PC-9 (cell line): ENCODE measurements at regions not wholly inside any gene's neighbourhood (a gene's known extent, or its start where the extent isn't known, plus 50 kb on each side); places are given as distances from the start of the nearest gene placed in this dataset.

Experiments
- BruUV-seq: library from RNA; stranded (reverse); fragments of 400-500 nt; replicated peaks from 2 replicates; lab custom pipeline; 2021; lab: Mats Ljungman, UMichigan
- CTCF ChIA-PET: fragments of 300-600 bp; sonication (Branson Sonifier 250); formaldehyde crosslinking; loops from one replicate; lab custom pipeline; 2022; ENCODE audit warnings: antibody characterized with exemption; lab: Charles Lee
- POLR2A ChIA-PET: fragments of 300-600 bp; sonication (Branson Sonifier 250); formaldehyde crosslinking; loops from one replicate; lab custom pipeline; 2022; ENCODE audit warnings: antibody characterized with exemption; ENCODE audit not compliant: unreplicated experiment; lab: Charles Lee
- DNase-seq, 2 experiments: peaks; one replicate each; pipeline versions ENCODE4 v3.0.0 to v3.0.0-alpha.2; 2015 to 2022; ENCODE audit warnings: mixed read lengths in 1 of 2
- H2AFZ ChIP-seq: fragments of 200-600 bp; sonication (generic); 2 replicates; pipeline ENCODE4 v1.8.1; 2017; ENCODE audit warnings: antibody characterized with exemption
- H3F3A ChIP-seq: fragments of 200-600 bp; sonication (generic); 2 replicates; pipeline ENCODE4 v1.8.1; 2017; ENCODE audit warnings: antibody characterized with exemption, mild to moderate bottlenecking, low read depth; ENCODE audit not compliant: insufficient read depth
- H3K27ac ChIP-seq: fragments of 200-600 bp; sonication (generic); 2 replicates; pipeline ENCODE4 v1.6.1; 2016; ENCODE audit warnings: mixed run types
- H3K27me3 ChIP-seq: fragments of 200-600 bp; sonication (generic); 2 replicates; pipeline ENCODE4 v1.6.1; 2016; ENCODE audit warnings: low read depth, mixed run types; ENCODE audit not compliant: insufficient read depth
- H3K36me3 ChIP-seq: fragments of 200-600 bp; sonication (generic); 2 replicates; pipeline ENCODE4 v1.6.1; 2016; ENCODE audit warnings: low read depth, mixed run types
- H3K4me1 ChIP-seq: fragments of 200-600 bp; sonication (generic); replicated peaks from 2 replicates; pipeline ENCODE4 v1.6.1; 2016; ENCODE audit warnings: mixed run types; ENCODE audit not compliant: insufficient read depth
- H3K4me2 ChIP-seq: fragments of 200-600 bp; sonication (generic); 2 replicates; pipeline ENCODE4 v1.6.1; 2017; ENCODE audit warnings: mixed run types
- H3K4me3 ChIP-seq: fragments of 200-600 bp; sonication (generic); 2 replicates; pipeline ENCODE4 v1.6.1; 2016; ENCODE audit warnings: mixed run types
- H3K79me2 ChIP-seq: fragments of 200-600 bp; sonication (generic); 2 replicates; pipeline ENCODE4 v1.6.1; 2017; ENCODE audit warnings: low read depth, mixed run types
- H3K9me2 ChIP-seq: fragments of 200-600 bp; sonication (generic); 2 replicates; pipeline ENCODE4 v1.8.1; 2017; ENCODE audit warnings: mild to moderate bottlenecking; ENCODE audit not compliant: insufficient read depth
- H3K9me3 ChIP-seq: fragments of 200-600 bp; sonication (generic); 2 replicates; pipeline ENCODE4 v1.8.1; 2016; ENCODE audit warnings: low read depth; ENCODE audit not compliant: insufficient read depth
- H4K20me1 ChIP-seq: fragments of 200-600 bp; sonication (generic); 2 replicates; pipeline ENCODE4 v1.8.1; 2017; ENCODE audit not compliant: insufficient read depth
- CTCF ChIP-seq: fragments of 200-600 bp; sonication (generic); conservative IDR thresholded peaks from 2 replicates; pipeline ENCODE4 v1.6.1; 2017; ENCODE audit warnings: mixed run types, antibody characterized with exemption, mild to moderate bottlenecking, moderate library complexity
- EZH2 ChIP-seq: fragments of 200-600 bp; sonication (generic); IDR thresholded peaks from 2 replicates; pipeline ENCODE4 v1.8.0; 2017; ENCODE audit warnings: antibody characterized with exemption, low read depth
- intact Hi-C: fragments of 100-400 bp; cut with micrococcal nuclease; formaldehyde crosslinking; loops from one replicate; pipeline ENCODE4 v1.10.0; 2022; ENCODE audit not compliant: unreplicated experiment

GRCh38 chr4:3348621-3349020 lies 55.8 kb downstream of the RGS12 start:
- POLR2A ChIA-PET, result no interaction called here

DNA sequence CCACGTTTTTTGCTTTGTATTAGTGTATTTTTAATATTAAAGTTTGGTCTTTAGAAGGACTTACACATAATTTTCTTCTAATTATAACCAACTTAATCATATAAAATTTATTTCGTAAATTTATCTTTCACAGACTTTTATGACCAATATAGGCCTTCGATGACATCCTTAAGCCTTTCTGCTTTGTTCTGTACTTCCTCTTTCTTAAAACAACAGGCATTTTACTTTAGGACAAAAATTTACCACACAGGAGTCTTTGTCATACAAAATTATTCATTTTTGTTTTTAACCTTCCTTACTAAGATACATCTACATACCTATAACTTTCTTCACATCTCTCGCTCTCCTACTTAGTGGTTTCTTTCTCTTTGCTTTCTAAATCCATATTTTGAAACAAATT lies 56.3 kb downstream of the RGS12 start:
- Histone ChIP-seq H3F3A (no peaks in the 10 kb centered on the region), H3K36me3 (no peaks in the 10 kb centered on the region), H3K27me3 (no peaks in the 10 kb centered on the region), H3K27ac (no peak overlapping the region), H3K4me3 (no peak overlapping the region), H4K20me1 (no peaks in the 10 kb centered on the region), H3K4me2 (no peak overlapping the region), H3K9me3 (no peaks in the 10 kb centered on the region), H3K9me2 (no peaks in the 10 kb centered on the region), H2AFZ (no peak overlapping the region), H3K4me1 (no peaks in the 10 kb centered on the region), H3K79me2 (no peaks in the 10 kb centered on the region)
- no TSS peak for BruUV-seq
- CTCF ChIA-PET, result interaction anchor here (0.6 kb wide), 1 partner anchor 145 kb away, joined by 4 read pairs; no protein-coding TSS in a partner anchor
- intact Hi-C loops, result no loop called here
- TF ChIP-seq EZH2 (no peak), CTCF (no peak)
- no peak for DNase-seq
- POLR2A ChIA-PET, result no interaction called here

More at GRCh38 chr4:3348621-3349020, 55.8 kb downstream of the RGS12 start:
- intact Hi-C loops, result no loop called here
- H3K36me3 ChIP-seq, result no peaks in the 10 kb centered on the region
- H3K4me3 ChIP-seq, result no peak overlapping the region
- no peaks in the 10 kb centered on the region for H3F3A ChIP-seq
- no peaks in the 10 kb centered on the region for H3K79me2 ChIP-seq
- CTCF ChIA-PET, result interaction anchor here (0.6 kb wide), 1 partner anchor 145 kb away, joined by 4 read pairs; no protein-coding TSS in a partner anchor
- DNase-seq, result no peak
- H3K9me3 ChIP-seq, result no peaks in the 10 kb centered on the region
- H4K20me1 ChIP-seq, result no peaks in the 10 kb centered on the region
- no peaks in the 10 kb centered on the region for H3K27me3 ChIP-seq
- H3K4me2 ChIP-seq, result no peak overlapping the region
- H3K9me2 ChIP-seq, result no peaks in the 10 kb centered on the region
- H2AFZ ChIP-seq, result no peak overlapping the region
- no peaks in the 10 kb centered on the region for H3K4me1 ChIP-seq
- BruUV-seq, result no TSS peak
- H3K27ac ChIP-seq, result no peak overlapping the region
- TF ChIP-seq CTCF, result no peak
- TF ChIP-seq EZH2, result no peak

DNA sequence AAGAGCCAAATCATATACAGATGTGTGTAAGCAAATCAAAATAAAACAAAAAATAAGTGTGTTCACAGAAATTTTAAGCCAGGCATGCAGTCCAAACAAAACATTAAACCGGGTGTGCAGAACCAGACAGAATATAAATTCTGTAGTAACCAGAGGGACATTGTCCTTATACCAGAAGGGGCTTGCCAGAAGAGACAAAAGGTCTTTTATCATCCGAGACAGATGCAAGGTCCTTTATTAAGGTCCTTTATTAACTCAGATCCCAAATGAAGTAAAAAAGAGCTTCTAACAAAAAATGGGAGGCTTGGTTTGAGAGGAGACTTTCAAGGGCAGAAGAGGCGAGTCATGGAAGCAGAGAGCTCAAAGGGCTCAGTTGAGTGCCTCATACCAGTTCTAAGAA lies 59.2 kb downstream of the RGS12 start:
- Histone ChIP-seq H3K4me1 (no peaks in the 10 kb centered on the region), H2AFZ (no peak overlapping the region), H3K4me3 (no peak overlapping the region), H3F3A (no peaks in the 10 kb centered on the region), H3K4me2 (no peak overlapping the region), H3K9me3 (no peaks in the 10 kb centered on the region), H3K36me3 (no peaks in the 10 kb centered on the region), H3K9me2 (no peaks in the 10 kb centered on the region), H3K27ac (no peak overlapping the region), H3K79me2 (no peaks in the 10 kb centered on the region), H4K20me1 (no peaks in the 10 kb centered on the region), H3K27me3 (no peaks in the 10 kb centered on the region)
- TF ChIP-seq EZH2 (no peak), CTCF (no peak)
- ChIA-PET CTCF (interaction anchor here (0.6 kb wide), 1 partner anchor 213 kb away, joined by 3 read pairs; no protein-coding TSS in a partner anchor), POLR2A (no interaction called here)
- no TSS peak for BruUV-seq
- intact Hi-C loops, result no loop called here
- no peak for DNase-seq
